SK-N-SH (cell line): ENCODE measurements at regions not wholly inside any gene's neighbourhood (a gene's known extent, or its start where the extent isn't known, plus 50 kb on each side); places are given as distances from the start of the nearest gene placed in this dataset.

ENCODE experiments used
- CTCF ChIA-PET: fragments of 300-600, 350-600 bp; formaldehyde crosslinking; extraction: SDS; loops from one replicate; lab custom pipeline; 2021; lab: Yijun Ruan, JAX
- POLR2A ChIA-PET: fragments of 350-600 bp; sonication (Branson Sonifier 250); formaldehyde crosslinking; extraction: SDS; loops from one replicate; lab custom pipeline; 2020; ENCODE audit warnings: antibody characterized with exemption, inconsistent platforms; lab: Yijun Ruan, JAX
- DNase-seq: peaks from one replicate; pipeline ENCODE4 v3.0.0; 2012
- H2AFZ ChIP-seq: fragments of 200-600 bp; sonication (generic); 2 replicates; pipeline ENCODE4 v1.8.1; 2016; ENCODE audit warnings: antibody characterized with exemption, mild to moderate bottlenecking, low read depth
- H3F3A ChIP-seq: fragments of 200-600 bp; sonication (generic); replicated peaks from 2 replicates; pipeline ENCODE3; 2016; ENCODE audit warnings: antibody characterized with exemption, mild to moderate bottlenecking; ENCODE audit not compliant: insufficient read depth
- H3K27ac ChIP-seq, 2 experiments: fragments of 200-500 bp in 1 of 2; fragments of 200-600 bp in 1 of 2; sonication (Bioruptor generic) in 1 of 2; sonication (generic), shearing (Covaris generic) in 1 of 2; 2 replicates each; pipeline versions ENCODE4 v1.5.1 to v1.6.1; 2014 to 2016; ENCODE audit warnings: low read depth in 2 of 2, inconsistent platforms in 1 of 2, low read length in 1 of 2, mild to moderate bottlenecking in 1 of 2, mixed read lengths in 1 of 2
- H3K27me3 ChIP-seq: fragments of 200-600 bp; sonication (generic), shearing (Covaris generic); 2 replicates; pipeline ENCODE4 v1.6.1; 2016; ENCODE audit warnings: mixed run types; ENCODE audit not compliant: insufficient read depth
- H3K36me3 ChIP-seq, 2 experiments: fragments of 200-500 bp in 1 of 2; fragments of 200-600 bp in 1 of 2; sonication (Bioruptor generic) in 1 of 2; sonication (generic) in 1 of 2; replicated peaks in 1 of 2; 2 replicates each; pipeline versions ENCODE3 to v1.5.1; 2014 to 2016; ENCODE audit warnings: low read length in 1 of 2, mild to moderate bottlenecking in 1 of 2; ENCODE audit not compliant: insufficient read depth in 2 of 2, control insufficient read depth in 1 of 2
- H3K4me1 ChIP-seq, 2 experiments: fragments of 200-500 bp in 1 of 2; fragments of 200-600 bp in 1 of 2; sonication (Bioruptor generic) in 1 of 2; sonication (generic), shearing (Covaris generic) in 1 of 2; 2 replicates each; pipeline versions ENCODE4 v1.5.1 to v1.6.1; 2014 to 2016; ENCODE audit warnings: low read depth in 1 of 2, low read length in 1 of 2, mixed run types in 1 of 2; ENCODE audit not compliant: insufficient read depth in 2 of 2, control insufficient read depth in 1 of 2
- H3K4me2 ChIP-seq: fragments of 200-600 bp; sonication (generic), shearing (Covaris generic); 2 replicates; pipeline ENCODE4 v1.6.1; 2017; ENCODE audit warnings: mixed run types
- H3K4me3 ChIP-seq, 2 experiments: fragments of 200-500 bp in 1 of 2; fragments of 200-600 bp in 1 of 2; sonication (Bioruptor generic) in 1 of 2; sonication (generic), shearing (Covaris generic) in 1 of 2; 2 replicates each; pipeline versions ENCODE4 v1.5.1 to v1.8.1; 2014 to 2016; ENCODE audit warnings: low read depth in 2 of 2, inconsistent platforms in 1 of 2, low read length in 1 of 2, mild to moderate bottlenecking in 1 of 2, mixed read lengths in 1 of 2, moderate library complexity in 1 of 2
- H3K79me2 ChIP-seq: fragments of 200-600 bp; sonication (generic); 2 replicates; pipeline ENCODE4 v1.8.1; 2017; ENCODE audit warnings: mild to moderate bottlenecking; ENCODE audit not compliant: insufficient read depth
- H3K9ac ChIP-seq: fragments of 200-600 bp; sonication (generic); 2 replicates; pipeline ENCODE4 v1.6.1; 2017; ENCODE audit warnings: mixed run types
- H3K9me2 ChIP-seq: fragments of 200-600 bp; sonication (generic); 2 replicates; pipeline ENCODE4 v1.6.1; 2017; ENCODE audit warnings: mixed run types
- H3K9me3 ChIP-seq: fragments of 200-600 bp; sonication (generic); 2 replicates; pipeline ENCODE4 v1.6.1; 2017; ENCODE audit warnings: mixed run types, mild to moderate bottlenecking, moderate library complexity
- H4K20me1 ChIP-seq: fragments of 200-600 bp; sonication (generic); 2 replicates; pipeline ENCODE4 v1.6.1; 2017; ENCODE audit warnings: mild to moderate bottlenecking, mixed run types; ENCODE audit not compliant: insufficient read depth
- CHD2 ChIP-seq: fragments of 150-350 bp; IDR thresholded peaks from 2 replicates; pipeline ENCODE4 v1.6.1; 2018; ENCODE audit warnings: low read length; ENCODE audit not compliant: partially characterized antibody
- ELF1 ChIP-seq: IDR thresholded peaks from 2 replicates; pipeline ENCODE4 v1.4.0; 2012
- FOSL2 ChIP-seq: IDR thresholded peaks from 2 replicates; pipeline ENCODE4 v1.4.0; 2012; ENCODE audit warnings: low read depth, mild to moderate bottlenecking, moderate library complexity, borderline replicate concordance
- FOXJ3 ChIP-seq: sonication (generic); formaldehyde crosslinking; IDR thresholded peaks from 2 replicates; pipeline ENCODE4 v1.5.1; 2020; ENCODE audit warnings: mild to moderate bottlenecking, missing genetic modification reagents
- FOXM1 ChIP-seq: IDR thresholded peaks from 2 replicates; pipeline ENCODE4 v1.4.0; 2012; ENCODE audit warnings: low read depth, mild to moderate bottlenecking
- GATA2 ChIP-seq: sonication (generic); formaldehyde crosslinking; IDR thresholded peaks from 2 replicates; pipeline ENCODE4 v1.5.0; 2020; ENCODE audit warnings: mild to moderate bottlenecking, missing genetic modification reagents
- MEF2A ChIP-seq: IDR thresholded peaks from 2 replicates; pipeline ENCODE4 v1.4.0; 2012; ENCODE audit warnings: low read depth, borderline replicate concordance
- MXI1 ChIP-seq: IDR thresholded peaks from 2 replicates; pipeline ENCODE4 v1.6.1; 2012; ENCODE audit warnings: mild to moderate bottlenecking, low read depth, low read length, improper control_type of control experiment
- NFIC ChIP-seq: IDR thresholded peaks from 2 replicates; pipeline ENCODE4 v1.4.0; 2012; ENCODE audit warnings: borderline replicate concordance
- RAD21 ChIP-seq: IDR thresholded peaks from 2 replicates; pipeline ENCODE4 v1.6.1; 2012; ENCODE audit warnings: mild to moderate bottlenecking, low read length
- RCOR1 ChIP-seq: fragments of 150-350 bp; IDR thresholded peaks from 2 replicates; pipeline ENCODE4 v1.6.1; 2017; ENCODE audit warnings: antibody characterized with exemption, low read length
- RFX5 ChIP-seq: IDR thresholded peaks from 2 replicates; pipeline ENCODE4 v1.6.1; 2012; ENCODE audit warnings: mild to moderate bottlenecking, improper control_type of control experiment, low read length
- TCF12 ChIP-seq: IDR thresholded peaks from 2 replicates; pipeline ENCODE4 v1.4.0; 2012
- TEAD4 ChIP-seq: IDR thresholded peaks from 2 replicates; pipeline ENCODE4 v1.4.0; 2012; ENCODE audit warnings: mild to moderate bottlenecking, borderline replicate concordance; ENCODE audit not compliant: insufficient read depth
- WGBS: methylation state at CpG from one replicate; pipeline ENCODE4 v1.1.6; 2017; ENCODE audit warnings: low lambda C conversion rate; 5-methylcytosine and 5-hydroxymethylcytosine counted together
- TF ChIP-seq, protein P1 (sequence below): IDR thresholded peaks from 2 replicates; pipeline ENCODE4 v1.6.1; 2012; ENCODE audit warnings: mild to moderate bottlenecking, low read depth, low read length, moderate library complexity
- TF ChIP-seq, protein P2 (sequence below): fragments of 150-350 bp; IDR thresholded peaks from 2 replicates; pipeline ENCODE4 v1.6.1; 2017; ENCODE audit warnings: antibody characterized with exemption, low read length, low read depth, borderline replicate concordance
- TF ChIP-seq, protein P3 (sequence below): IDR thresholded peaks from 2 replicates; pipeline ENCODE4 v1.4.0; 2012; ENCODE audit warnings: low read depth, borderline replicate concordance
- TF ChIP-seq, protein P4 (sequence below): IDR thresholded peaks from 2 replicates; pipeline ENCODE4; 2012
- TF ChIP-seq, protein P5 (sequence below): IDR thresholded peaks from 2 replicates; pipeline ENCODE4 v1.4.0; 2012; ENCODE audit warnings: low read depth, borderline replicate concordance

DNA sequence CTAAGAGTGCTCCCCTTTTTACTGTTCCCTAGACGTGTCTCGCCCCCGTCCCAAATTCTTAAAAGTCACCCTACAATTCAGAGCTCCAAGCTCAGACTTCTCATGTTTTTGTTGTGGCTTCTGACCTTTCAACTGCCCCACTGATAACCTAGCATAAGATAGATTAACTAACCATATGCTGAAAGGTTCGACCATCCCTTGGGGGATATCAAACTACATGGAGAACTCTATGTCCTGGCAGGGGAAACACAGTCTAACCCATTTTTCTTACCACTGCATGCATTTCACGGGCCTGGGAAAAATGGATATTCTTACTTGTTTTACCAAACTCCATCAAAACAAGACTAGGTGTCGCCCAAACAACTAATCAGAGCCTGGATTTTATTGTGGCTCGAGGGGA, 236.4 kb upstream of the MID1 start:
- Histone ChIP-seq H3K36me3 (no peaks in the 10 kb centered on the region), H3K27me3 (no peaks in the 10 kb centered on the region), H3K4me2 (no peak overlapping the region), H4K20me1 (no peaks in the 10 kb centered on the region), H3K9ac (no peak overlapping the region)
- TF ChIP-seq FOXJ3 (CRISPR knock-in tag) (no peak), FOXM1 (no peak), TEAD4 (no peak), GATA2 (CRISPR knock-in tag) (no peak), CHD2 (no peak), TCF12 (no peak), MXI1 (no peak), FOSL2 (no peak), ELF1 (no peak), NFIC (no peak), RAD21 (no peak), RCOR1 (no peak), RFX5 (no peak), MEF2A (no peak)
- TF ChIP-seq, protein P1, sequence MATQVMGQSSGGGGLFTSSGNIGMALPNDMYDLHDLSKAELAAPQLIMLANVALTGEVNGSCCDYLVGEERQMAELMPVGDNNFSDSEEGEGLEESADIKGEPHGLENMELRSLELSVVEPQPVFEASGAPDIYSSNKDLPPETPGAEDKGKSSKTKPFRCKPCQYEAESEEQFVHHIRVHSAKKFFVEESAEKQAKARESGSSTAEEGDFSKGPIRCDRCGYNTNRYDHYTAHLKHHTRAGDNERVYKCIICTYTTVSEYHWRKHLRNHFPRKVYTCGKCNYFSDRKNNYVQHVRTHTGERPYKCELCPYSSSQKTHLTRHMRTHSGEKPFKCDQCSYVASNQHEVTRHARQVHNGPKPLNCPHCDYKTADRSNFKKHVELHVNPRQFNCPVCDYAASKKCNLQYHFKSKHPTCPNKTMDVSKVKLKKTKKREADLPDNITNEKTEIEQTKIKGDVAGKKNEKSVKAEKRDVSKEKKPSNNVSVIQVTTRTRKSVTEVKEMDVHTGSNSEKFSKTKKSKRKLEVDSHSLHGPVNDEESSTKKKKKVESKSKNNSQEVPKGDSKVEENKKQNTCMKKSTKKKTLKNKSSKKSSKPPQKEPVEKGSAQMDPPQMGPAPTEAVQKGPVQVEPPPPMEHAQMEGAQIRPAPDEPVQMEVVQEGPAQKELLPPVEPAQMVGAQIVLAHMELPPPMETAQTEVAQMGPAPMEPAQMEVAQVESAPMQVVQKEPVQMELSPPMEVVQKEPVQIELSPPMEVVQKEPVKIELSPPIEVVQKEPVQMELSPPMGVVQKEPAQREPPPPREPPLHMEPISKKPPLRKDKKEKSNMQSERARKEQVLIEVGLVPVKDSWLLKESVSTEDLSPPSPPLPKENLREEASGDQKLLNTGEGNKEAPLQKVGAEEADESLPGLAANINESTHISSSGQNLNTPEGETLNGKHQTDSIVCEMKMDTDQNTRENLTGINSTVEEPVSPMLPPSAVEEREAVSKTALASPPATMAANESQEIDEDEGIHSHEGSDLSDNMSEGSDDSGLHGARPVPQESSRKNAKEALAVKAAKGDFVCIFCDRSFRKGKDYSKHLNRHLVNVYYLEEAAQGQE, result no peak
- TF ChIP-seq, protein P2, sequence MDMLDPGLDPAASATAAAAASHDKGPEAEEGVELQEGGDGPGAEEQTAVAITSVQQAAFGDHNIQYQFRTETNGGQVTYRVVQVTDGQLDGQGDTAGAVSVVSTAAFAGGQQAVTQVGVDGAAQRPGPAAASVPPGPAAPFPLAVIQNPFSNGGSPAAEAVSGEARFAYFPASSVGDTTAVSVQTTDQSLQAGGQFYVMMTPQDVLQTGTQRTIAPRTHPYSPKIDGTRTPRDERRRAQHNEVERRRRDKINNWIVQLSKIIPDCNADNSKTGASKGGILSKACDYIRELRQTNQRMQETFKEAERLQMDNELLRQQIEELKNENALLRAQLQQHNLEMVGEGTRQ, result no peak
- TF ChIP-seq, protein P3, sequence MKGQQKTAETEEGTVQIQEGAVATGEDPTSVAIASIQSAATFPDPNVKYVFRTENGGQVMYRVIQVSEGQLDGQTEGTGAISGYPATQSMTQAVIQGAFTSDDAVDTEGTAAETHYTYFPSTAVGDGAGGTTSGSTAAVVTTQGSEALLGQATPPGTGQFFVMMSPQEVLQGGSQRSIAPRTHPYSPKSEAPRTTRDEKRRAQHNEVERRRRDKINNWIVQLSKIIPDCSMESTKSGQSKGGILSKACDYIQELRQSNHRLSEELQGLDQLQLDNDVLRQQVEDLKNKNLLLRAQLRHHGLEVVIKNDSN, result no peak
- TF ChIP-seq, protein P4, sequence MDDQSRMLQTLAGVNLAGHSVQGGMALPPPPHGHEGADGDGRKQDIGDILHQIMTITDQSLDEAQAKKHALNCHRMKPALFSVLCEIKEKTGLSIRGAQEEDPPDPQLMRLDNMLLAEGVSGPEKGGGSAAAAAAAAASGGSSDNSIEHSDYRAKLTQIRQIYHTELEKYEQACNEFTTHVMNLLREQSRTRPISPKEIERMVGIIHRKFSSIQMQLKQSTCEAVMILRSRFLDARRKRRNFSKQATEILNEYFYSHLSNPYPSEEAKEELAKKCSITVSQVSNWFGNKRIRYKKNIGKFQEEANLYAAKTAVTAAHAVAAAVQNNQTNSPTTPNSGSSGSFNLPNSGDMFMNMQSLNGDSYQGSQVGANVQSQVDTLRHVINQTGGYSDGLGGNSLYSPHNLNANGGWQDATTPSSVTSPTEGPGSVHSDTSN, result no peak
- TF ChIP-seq, protein P5, sequence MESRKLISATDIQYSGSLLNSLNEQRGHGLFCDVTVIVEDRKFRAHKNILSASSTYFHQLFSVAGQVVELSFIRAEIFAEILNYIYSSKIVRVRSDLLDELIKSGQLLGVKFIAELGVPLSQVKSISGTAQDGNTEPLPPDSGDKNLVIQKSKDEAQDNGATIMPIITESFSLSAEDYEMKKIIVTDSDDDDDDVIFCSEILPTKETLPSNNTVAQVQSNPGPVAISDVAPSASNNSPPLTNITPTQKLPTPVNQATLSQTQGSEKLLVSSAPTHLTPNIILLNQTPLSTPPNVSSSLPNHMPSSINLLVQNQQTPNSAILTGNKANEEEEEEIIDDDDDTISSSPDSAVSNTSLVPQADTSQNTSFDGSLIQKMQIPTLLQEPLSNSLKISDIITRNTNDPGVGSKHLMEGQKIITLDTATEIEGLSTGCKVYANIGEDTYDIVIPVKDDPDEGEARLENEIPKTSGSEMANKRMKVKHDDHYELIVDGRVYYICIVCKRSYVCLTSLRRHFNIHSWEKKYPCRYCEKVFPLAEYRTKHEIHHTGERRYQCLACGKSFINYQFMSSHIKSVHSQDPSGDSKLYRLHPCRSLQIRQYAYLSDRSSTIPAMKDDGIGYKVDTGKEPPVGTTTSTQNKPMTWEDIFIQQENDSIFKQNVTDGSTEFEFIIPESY, result no peak
- TF ChIP-seq, all 33 proteins: peak for 0
- Histone ChIP-seq H3K27ac (no peak overlapping the region), H3K4me1 (no peaks in the 10 kb centered on the region; a peak in 1 of 4 replicates), H3F3A (no peaks in the 10 kb centered on the region), H2AFZ (no peak overlapping the region), H3K4me3 (no peak overlapping the region), H3K9me3 (no peaks in the 10 kb centered on the region), H3K79me2 (no peaks in the 10 kb centered on the region), H3K9me2 (no peaks in the 10 kb centered on the region)
- CTCF ChIA-PET, result interaction anchor here (1.0 kb wide), 1 partner anchor 666 kb away, joined by 4 read pairs; no protein-coding TSS in a partner anchor
- DNase-seq, result no peak
- WGBS, result 42% methylated on average over 7 of the region's 7 CpGs
- POLR2A ChIA-PET, result no interaction called here
